ENCODE measurements at regions not wholly inside any gene's neighbourhood (a gene's known extent, or its start where the extent isn't known, plus 50 kb on each side); places are given as distances from the start of the nearest gene placed in this dataset.

- TF ChIP-seq CTCF (IDR thresholded peaks at IDR 0.05) (no peak), POLR2A (IDR thresholded peaks at IDR 0.05) (no peak)
Measured at GRCh38 chr11:59283311-59283710, 70.6 kb upstream of the MPEG1 start.
